SK-N-SH treated with all-trans-retinoic acid at 6 μM for 48 hours (cell line): ENCODE measurements at regions not wholly inside any gene's neighbourhood (a gene's known extent, or its start where the extent isn't known, plus 50 kb on each side); places are given as distances from the start of the nearest gene placed in this dataset.

Experiments used
- PPARA ChIP-seq: fragments of 250-450 bp; sonication (Bioruptor Pico); IDR thresholded peaks from 2 replicates; pipeline ENCODE4 v1.5.0; 2020; ENCODE audit warnings: mild to moderate bottlenecking, borderline replicate concordance
- TOX ChIP-seq: fragments of 250-450 bp; sonication (Bioruptor Pico); IDR thresholded peaks from 2 replicates; pipeline ENCODE4 v1.8.0; 2021; ENCODE audit warnings: mild to moderate bottlenecking, moderate library complexity, borderline replicate concordance
- ZFP3 ChIP-seq: fragments of 250-450 bp; sonication (Bioruptor Pico); IDR thresholded peaks from 2 replicates; pipeline ENCODE4 v1.5.0; 2020; ENCODE audit warnings: mild to moderate bottlenecking, moderate library complexity

DNA sequence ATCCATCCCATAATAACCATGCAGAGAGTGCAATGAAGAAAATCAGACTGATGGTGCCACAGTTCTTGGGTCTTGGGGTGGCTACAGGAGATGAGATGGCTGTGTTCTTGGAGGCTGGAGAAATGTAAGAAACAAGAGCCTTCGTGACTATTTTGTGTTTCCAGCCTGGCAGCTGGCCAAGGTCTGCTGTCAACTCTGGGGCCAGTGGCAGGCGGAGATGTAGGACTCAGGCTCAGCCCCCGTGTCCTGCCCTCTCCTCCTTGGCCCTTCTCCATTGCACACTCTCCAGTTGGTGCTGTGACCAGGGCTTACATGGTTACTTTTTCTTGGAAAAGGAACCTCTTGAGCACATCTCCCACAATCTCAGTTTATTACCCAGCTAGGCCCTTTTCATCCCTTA is 235.4 kb downstream of the DMRT2 start:
- TF ChIP-seq TOX (CRISPR knock-in tag) (no peak), PPARA (CRISPR knock-in tag) (no peak), ZFP3 (no peak)
